ENCODE measurements at regions not wholly inside any gene's neighbourhood (a gene's known extent, or its start where the extent isn't known, plus 50 kb on each side); places are given as distances from the start of the nearest gene placed in this dataset.
"Not testable (repeated sequence)": the region's sequence is repeated elsewhere in the genome, so short reads cannot be mapped to it uniquely, and the experiment has no call there.

- not testable (repeated sequence) for H3K4me1 ChIP-seq; H3K4me3 ChIP-seq (ENCODE audit: low read depth, low read length); H3K36me3 ChIP-seq; H3K9me3 ChIP-seq; H3K27me3 ChIP-seq
- peak; percentile 1 for DNase-seq
These were observed 1333.1 kb upstream of the TPTE start for GRCh38 chr21:9188322-9188721.

Data from BE2C (cell line).